ENCODE measurements at regions not wholly inside any gene's neighbourhood (a gene's known extent, or its start where the extent isn't known, plus 50 kb on each side); places are given as distances from the start of the nearest gene placed in this dataset.
A peak's percentile ranks its signal among the peaks of the same experiment; 100 is the strongest.

DNA sequence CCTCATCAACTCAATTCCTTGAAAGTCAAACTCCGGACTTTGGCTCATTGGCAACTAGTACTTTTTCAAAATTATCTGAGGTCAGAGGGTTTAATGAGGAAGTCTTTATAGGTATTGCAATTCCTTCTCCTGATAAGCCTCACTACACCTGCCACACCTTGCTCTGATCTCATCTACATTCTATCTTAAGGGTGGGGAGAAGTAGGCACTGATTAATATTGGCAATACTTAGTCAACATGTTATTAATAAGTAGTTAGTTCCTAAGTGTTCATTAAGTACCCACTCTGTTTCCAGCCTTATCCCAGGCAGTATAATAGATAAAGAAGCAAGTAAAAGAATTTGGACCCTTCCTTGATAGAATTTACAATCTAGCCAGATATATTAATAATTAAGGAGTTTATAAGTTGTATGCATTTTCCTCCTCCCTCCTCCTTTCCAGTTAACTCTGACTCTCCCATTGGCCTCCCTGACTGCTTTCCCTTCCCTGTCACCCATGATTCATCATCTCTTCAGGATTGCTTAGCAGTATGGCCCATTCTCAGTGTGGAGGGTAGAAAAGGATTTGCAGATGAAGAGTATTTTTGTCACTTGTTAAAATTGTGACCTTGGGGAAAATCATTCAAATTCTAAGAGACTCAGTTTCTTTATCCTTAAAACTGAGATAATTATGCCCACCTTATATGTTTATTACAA lies 231.0 kb upstream of the ATP2B1 start:
- no peak for DNase-seq

DNA sequence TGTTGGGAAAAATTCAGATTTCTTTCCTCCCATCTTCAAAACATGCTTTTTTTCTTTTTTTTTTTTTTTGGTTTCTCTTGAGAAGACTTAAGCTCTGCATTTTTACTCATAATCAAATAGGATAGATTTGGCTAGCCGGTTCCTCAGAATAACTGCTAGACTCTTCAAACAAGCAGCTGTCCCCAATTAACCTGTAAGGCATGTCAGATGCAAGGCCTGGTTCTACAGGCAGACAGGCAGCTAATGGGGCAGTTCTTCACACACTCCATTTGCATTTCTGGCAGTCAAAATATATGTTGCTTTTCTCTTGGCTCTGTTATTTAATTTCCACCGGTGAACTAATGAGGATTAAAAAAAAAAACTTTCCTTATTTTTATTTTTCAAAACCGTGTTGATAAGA lies 228.0 kb upstream of the ATP2B1 start:
- no peak for DNase-seq

DNA sequence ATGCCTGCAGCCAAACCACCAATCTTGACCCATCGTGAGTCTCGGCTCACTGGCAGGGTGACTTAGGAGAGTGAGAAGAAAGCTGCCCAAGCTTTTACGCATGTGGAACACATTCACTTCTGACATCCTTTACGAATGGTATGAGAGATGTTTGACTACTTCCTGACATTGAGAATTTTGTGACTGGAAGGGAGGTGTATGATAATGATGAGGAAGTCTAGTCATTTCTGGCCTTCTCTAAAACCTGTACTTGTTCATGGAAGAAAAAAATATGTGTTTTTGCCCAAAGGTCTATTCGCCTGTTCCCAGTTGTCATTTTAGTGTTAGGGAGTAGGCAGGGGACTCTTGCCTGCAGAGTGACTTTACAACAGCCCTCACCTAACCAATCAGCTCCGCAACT lies 227.2 kb upstream of the ATP2B1 start:
- no peak for DNase-seq

DNA sequence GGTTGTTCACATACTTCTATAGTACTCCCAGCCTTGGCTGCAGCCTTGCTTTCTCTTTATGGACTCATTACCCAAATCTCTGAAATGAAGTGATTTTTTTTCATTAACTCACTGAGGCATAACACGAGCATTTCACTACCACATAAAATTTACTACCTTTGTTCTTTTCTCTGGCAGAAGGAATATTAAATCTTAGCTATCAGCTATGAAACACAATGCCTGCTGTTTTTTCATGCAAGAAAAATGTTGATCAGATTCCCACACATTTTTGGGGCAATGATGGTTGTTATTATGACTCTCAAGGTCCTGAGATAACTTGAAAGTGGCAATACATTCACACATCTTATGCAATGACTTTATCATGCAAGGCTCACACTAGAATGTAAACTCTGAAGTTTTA lies 225.3 kb upstream of the ATP2B1 start:
- no peak for DNase-seq

DNA sequence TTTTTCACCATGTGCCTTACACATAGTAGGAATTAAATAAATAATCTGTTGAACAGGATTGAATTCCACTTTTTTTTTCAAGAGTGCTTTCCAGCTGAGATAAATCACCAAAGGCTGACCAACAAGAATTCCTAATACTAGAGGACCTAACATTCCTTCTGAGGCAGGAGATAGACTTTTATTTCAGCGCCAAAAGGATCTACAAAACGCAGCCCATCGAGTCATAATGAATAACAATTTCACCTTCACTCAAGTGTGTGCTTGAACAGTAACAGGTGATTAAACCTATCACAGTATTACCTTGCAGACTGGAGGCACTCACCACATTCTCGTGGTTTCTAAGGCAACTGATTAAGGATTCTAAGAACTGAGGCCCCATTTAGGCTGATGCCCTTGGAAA lies 224.3 kb upstream of the ATP2B1 start:
- DNase-seq: no peak

- DNase-seq: no peak
These were observed 219.8 kb upstream of the ATP2B1 start for GRCh38 chr12:89928467-89928866.

- peak in 1 of 58 donors; percentile 12 for DNase-seq
These were observed 218.6 kb upstream of the ATP2B1 start for GRCh38 chr12:89927226-89927698.

DNA sequence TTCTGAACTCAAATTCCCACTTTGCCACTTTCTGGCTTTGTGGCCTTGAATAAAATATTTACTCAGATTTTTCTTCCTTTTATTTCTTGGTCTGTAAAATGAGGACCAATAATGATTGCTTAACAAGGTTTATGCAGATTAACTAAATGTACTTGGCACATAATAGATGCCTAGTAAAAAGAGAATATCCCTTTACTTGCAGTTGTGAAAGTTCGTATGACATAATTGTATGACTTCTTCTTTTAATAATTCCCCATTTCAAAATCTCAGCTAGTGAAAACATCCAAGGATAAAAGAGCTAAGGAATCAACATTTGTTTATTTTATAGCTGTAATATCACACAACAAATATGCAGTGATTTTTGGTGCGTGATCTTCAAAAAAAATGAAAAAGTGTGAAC lies 215.6 kb upstream of the ATP2B1 start:
- no peak for DNase-seq

DNA sequence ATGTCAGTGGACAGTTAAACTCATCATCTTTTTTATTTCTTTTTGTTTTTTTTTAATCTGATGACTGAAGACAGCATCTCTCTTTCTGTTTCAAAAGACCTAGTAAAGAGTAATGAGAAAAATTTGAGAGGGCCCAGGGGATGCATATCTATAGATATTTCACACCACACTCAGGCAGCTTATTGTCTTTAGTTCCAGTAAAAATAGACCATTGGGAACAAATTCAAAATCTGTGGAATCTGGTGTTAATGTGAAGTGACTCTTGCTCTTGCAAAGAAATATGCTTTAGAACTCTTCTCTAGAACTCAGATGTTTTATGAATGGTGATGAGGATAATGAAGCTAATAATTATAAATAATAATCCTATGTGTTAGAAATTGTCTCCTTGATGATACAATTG lies 214.5 kb upstream of the ATP2B1 start:
- no peak for DNase-seq

DNA sequence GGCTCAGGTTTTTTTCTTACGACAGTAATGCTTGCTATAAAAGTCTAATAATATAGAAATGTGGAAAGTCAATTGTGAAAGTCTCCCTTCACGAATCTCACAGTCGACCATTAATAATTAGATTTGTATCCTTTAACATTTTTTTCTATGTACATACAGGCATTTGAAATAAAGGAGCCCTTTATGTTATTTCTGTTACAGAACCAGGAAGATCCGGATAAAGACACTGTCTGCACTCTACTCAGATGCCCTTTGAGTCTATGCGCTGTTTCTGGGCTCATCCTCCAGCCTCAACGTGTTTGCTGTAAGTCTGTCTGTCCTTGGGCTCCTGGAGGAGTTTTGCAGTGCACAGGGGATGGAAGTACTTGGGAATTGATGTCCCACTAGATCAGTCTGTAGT lies 212.2 kb upstream of the ATP2B1 start:
- DNase-seq: no peak

DNA sequence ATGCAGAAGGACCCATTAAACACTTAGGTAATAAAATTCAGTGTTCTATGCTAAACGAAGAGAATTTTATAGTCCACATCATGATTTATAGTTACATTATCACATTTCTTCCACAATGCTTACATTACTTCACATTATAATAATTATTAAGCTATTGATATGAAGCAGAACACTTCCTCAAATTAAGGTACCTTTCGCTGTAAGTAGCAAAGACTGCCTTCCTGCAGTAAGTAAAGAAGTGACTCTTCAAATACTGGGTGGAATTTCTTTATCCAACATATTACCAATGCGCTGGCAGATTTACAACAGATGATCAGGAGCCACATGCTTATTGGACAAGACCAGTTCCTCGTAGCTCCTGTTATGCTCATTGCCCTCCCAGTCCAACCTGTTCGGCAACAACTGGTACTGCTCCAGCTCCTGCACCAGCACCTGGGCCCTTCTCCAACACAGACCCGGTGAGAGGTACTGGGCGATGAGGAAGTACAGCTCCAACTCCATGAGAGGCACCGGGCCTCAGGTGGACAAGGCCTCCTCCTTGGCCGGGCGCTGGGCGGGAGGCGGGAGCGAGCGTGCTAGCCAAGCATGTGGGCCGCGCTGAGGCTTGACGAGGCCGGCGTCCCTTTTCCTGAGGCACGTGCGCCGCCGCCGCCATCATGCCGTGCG lies 210.7 kb upstream of the ATP2B1 start:
- peak in 1 of 58 donors; percentile 3 for DNase-seq

DNA sequence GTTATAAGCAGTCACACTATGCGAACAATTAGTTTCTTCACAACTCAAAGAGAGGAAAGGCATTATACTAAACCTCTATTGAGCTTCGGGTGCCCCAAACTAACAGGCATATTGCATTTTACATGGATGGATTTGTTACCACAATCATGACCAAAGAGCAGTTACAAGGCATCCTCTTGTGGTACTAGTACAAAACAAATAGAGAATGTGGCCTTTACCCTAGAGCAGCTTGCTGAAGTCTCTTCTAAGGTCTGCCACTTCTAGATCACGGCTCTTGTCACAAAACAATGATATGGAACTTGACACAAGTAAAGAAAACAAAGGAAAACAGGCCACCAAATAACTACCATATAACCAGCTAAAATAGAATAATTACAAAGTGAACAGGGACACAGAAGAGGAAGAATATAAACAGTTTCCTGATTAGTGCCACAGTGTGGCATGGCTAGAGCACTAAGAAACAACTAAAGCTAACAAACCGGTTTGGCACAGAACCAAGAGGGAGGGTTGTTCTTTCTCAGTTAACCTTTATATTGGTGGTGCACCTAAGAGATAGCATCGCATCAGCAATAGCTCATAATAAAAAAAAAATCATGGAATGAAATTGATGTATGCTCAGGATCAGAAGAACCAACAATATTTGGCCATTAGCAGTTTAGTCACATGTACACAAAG lies 209.7 kb upstream of the ATP2B1 start:
- DNase-seq: no peak

- no peak for DNase-seq
These were observed 201.1 kb upstream of the ATP2B1 start for GRCh38 chr12:89909753-89910152.

GRCh38 chr12:89907659-89908058 lies 199.0 kb upstream of the ATP2B1 start:
- no peak for DNase-seq

DNA sequence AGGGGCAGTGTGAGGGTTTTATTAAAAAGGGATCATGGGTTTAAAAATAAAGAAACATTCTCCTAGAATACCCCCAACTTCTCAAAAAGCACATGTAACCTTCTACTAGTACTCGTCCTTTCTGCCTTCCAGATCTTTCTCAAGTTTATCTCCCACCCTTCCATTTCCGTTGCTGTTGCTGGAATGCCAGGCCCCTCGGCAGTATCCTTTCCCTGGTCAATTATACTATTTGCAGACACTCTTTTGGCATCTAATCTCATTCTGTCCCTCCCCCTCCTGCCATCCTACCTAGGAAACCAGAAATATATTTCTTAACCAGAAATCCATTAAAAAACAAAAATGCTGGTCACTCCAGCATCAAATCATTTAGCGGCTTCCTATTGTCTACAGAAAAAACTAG lies 198.2 kb upstream of the ATP2B1 start:
- no peak for DNase-seq

DNA sequence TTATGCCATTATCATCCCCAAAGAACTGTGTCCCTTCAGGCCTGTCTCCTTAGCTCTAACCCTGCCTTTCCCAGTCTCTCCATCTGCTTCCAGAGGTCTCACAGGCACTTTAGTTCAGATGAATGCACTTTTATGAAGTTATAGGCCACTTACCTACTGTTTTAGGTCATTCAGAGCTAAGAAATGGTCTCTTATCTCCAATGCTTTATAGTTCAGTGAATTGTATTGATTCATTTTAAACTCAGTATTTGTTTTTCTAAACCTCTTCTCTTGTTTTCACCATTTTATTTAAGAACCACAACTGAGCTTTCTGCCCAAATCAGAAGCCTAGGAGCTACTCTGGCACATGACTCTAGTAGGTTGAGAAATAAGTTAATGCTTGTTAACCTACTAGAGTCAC lies 197.5 kb upstream of the ATP2B1 start:
- DNase-seq: no peak

DNA sequence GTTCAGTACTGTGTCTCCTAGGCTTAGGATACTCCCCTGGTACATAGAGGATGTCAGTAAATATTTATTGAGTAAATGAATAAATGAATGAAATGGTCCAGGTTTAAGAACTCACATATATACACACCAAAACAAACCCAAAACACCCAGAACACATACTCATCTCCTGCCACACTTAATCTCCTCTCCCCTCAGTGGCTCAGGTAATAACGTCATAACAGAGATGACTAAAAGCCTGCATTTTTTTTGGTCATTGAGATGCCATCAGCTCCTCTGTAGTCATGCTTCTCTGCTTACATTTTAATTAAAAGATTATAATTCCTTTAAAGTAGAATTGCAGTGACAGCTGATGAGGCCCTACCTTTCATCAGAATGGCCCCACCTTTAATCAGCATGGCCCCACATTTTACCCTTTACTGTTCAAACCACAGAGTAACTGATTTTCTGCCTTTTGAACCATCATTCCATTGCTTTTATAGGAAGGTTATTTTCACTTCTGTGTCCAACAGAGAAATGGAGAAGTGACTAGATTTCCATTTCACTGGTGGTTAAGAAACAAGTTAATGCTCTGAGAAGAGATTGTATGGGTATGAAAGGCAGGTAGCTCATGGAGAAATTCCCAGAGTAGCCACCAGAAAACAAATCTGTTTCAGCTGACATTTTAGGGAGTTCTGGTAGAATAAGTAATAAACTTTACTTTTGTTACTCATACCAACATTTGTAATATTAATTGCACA lies 193.4 kb upstream of the ATP2B1 start:
- DNase-seq: no peak

- DNase-seq: no peak
These were observed 192.7 kb upstream of the ATP2B1 start for GRCh38 chr12:89901319-89901718.

- DNase-seq: no peak
These were observed 191.0 kb upstream of the ATP2B1 start for GRCh38 chr12:89899651-89900050.

- DNase-seq: no peak
These were observed 187.0 kb upstream of the ATP2B1 start for GRCh38 chr12:89895591-89895990.

DNA sequence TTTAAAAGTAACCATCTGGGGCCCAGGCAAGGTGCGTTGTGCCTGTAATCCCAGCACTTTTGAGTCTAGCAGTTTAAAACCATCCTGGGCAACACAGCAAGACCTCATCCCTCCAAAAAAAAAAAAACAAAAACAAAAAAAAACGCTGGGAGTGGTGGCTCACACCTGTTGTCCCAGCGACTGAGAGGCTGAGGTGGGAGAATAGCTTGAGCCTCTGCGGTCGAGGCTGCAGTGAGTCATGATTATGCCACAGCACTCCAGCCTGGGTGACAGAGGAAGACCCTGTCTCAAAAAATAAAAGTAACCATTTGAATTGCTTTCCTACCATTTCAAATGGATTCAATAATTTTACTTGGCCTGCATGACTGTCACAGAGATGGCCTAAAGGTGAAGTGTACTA lies 186.5 kb upstream of the ATP2B1 start:
- DNase-seq: no peak

All from anterior cingulate cortex (tissue), 58 donors.